ENCODE measurements at regions not wholly inside any gene's neighbourhood (a gene's known extent, or its start where the extent isn't known, plus 50 kb on each side); places are given as distances from the start of the nearest gene placed in this dataset.

DNA sequence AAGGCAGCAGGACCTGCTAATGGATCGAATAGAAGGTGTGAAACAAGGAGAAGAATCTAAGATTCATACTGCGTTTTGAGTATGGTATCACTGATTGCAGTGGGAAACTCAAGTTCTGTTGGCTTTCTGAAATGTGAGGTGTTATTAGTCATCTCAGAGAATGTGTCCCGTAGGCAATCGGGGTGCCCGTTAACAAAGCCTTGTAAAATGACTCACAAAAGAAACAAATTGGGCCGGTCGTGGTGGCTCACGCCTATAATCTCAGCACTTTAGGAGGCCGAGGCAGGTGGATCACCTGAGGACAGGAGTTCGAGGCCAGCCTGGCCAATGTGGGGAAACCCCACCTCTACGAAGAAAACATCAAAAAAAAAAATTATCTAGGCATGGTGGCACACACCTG lies 118.2 kb upstream of the C7orf33 start:
- no peak for TF ChIP-seq TCF12 (IDR thresholded peaks at IDR 0.05; ENCODE audit: low read depth)
- TF ChIP-seq MAX (IDR thresholded peaks at IDR 0.05), result no peak
- no peak for TF ChIP-seq YY1 (IDR thresholded peaks at IDR 0.05; ENCODE audit: low read depth)
- TF ChIP-seq EGR1 (IDR thresholded peaks at IDR 0.05), result no peak
- TF ChIP-seq RAD21 (IDR thresholded peaks at IDR 0.05; ENCODE audit: low read depth), result no peak
- no peak for TF ChIP-seq CEBPB (IDR thresholded peaks at IDR 0.05)
- TF ChIP-seq USF1 (IDR thresholded peaks at IDR 0.05), result no peak
- TF ChIP-seq CREB1 (IDR thresholded peaks at IDR 0.05; ENCODE audit: low read depth), result no peak

GRCh38 chr7:148473703-148474480 lies 116.7 kb upstream of the C7orf33 start:
- TF ChIP-seq NFIC (IDR thresholded peaks at IDR 0.05) (no peak), TCF12 (IDR thresholded peaks at IDR 0.05; ENCODE audit: low read depth) (no peak), EGR1 (IDR thresholded peaks at IDR 0.05) (no peak), TAF1 (IDR thresholded peaks at IDR 0.05; ENCODE audit: low read depth) (no peak), ZBTB7A (IDR thresholded peaks at IDR 0.05; ENCODE audit: low read depth) (no peak), CEBPB (IDR thresholded peaks at IDR 0.05) (no peak), USF1 (IDR thresholded peaks at IDR 0.05) (no peak), EP300 (IDR thresholded peaks at IDR 0.05; ENCODE audit: borderline replicate concordance) (no peak), CREB1 (IDR thresholded peaks at IDR 0.05; ENCODE audit: low read depth) (no peak), YY1 (IDR thresholded peaks at IDR 0.05; ENCODE audit: low read depth) (no peak), TEAD4 (IDR thresholded peaks at IDR 0.05) (no peak), FOXM1 (IDR thresholded peaks at IDR 0.05; ENCODE audit: borderline replicate concordance, low read depth) (no peak), MAX (IDR thresholded peaks at IDR 0.05) (no peak), RAD21 (IDR thresholded peaks at IDR 0.05; ENCODE audit: low read depth) (no peak)
- TF ChIP-seq, protein P1, sequence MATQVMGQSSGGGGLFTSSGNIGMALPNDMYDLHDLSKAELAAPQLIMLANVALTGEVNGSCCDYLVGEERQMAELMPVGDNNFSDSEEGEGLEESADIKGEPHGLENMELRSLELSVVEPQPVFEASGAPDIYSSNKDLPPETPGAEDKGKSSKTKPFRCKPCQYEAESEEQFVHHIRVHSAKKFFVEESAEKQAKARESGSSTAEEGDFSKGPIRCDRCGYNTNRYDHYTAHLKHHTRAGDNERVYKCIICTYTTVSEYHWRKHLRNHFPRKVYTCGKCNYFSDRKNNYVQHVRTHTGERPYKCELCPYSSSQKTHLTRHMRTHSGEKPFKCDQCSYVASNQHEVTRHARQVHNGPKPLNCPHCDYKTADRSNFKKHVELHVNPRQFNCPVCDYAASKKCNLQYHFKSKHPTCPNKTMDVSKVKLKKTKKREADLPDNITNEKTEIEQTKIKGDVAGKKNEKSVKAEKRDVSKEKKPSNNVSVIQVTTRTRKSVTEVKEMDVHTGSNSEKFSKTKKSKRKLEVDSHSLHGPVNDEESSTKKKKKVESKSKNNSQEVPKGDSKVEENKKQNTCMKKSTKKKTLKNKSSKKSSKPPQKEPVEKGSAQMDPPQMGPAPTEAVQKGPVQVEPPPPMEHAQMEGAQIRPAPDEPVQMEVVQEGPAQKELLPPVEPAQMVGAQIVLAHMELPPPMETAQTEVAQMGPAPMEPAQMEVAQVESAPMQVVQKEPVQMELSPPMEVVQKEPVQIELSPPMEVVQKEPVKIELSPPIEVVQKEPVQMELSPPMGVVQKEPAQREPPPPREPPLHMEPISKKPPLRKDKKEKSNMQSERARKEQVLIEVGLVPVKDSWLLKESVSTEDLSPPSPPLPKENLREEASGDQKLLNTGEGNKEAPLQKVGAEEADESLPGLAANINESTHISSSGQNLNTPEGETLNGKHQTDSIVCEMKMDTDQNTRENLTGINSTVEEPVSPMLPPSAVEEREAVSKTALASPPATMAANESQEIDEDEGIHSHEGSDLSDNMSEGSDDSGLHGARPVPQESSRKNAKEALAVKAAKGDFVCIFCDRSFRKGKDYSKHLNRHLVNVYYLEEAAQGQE (IDR thresholded peaks at IDR 0.05; ENCODE audit: low read depth), result no peak

DNA sequence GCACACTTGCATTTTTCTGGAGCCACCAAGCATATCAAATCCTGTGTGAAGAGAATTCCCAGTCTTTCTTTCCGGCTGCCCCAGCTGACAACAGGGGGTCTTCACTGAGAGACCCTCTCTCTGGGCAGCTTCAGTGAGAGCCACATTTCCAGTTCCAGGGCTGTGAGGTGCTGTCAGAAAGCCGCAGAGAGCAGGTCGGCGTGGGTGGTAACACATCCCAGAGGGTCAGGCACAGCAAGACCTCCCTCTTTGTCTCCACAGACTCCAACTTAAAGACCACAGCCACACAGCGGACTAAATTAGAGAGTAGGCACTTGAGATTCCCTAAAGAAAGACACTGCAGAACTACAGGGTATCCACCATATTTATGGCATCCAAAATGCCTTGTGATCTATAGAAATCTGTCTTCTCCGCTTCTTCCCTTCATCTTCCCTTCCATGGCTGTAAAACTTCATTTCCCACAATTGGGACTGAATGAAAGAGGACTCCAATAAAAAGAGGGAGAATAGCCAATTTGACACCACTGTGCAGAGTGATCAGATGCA lies 116.0 kb upstream of the C7orf33 start:
- TF ChIP-seq MAX (IDR thresholded peaks at IDR 0.05), result no peak
- TF ChIP-seq TCF12 (IDR thresholded peaks at IDR 0.05; ENCODE audit: low read depth), result no peak
- TF ChIP-seq TEAD4 (IDR thresholded peaks at IDR 0.05), result no peak
- TF ChIP-seq CEBPB (IDR thresholded peaks at IDR 0.05), result no peak
- no peak for TF ChIP-seq FOXM1 (IDR thresholded peaks at IDR 0.05; ENCODE audit: borderline replicate concordance, low read depth)

DNA sequence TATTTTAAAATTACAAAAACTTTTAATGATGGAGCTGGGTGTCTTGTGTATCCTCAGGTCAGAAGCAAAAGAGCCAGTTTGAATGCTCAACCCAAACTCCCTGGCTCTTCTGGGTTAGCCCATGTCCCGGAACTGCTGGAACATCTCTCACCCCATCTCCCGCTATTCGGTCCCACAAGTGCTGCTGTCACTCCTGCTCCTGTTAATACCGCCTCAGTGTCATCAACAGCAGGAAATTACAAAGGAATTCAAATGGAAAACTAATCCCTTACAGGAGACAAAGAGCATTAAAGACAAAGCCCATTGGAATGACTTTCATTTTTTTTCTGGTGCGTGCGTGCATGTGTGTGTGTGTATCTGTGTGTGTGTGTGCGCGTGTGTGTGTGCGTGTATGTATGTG lies 112.0 kb upstream of the C7orf33 start:
- TF ChIP-seq NFIC (IDR thresholded peaks at IDR 0.05) (no peak), EP300 (IDR thresholded peaks at IDR 0.05; ENCODE audit: borderline replicate concordance) (no peak), TEAD4 (IDR thresholded peaks at IDR 0.05) (no peak), EGR1 (IDR thresholded peaks at IDR 0.05) (no peak)

DNA sequence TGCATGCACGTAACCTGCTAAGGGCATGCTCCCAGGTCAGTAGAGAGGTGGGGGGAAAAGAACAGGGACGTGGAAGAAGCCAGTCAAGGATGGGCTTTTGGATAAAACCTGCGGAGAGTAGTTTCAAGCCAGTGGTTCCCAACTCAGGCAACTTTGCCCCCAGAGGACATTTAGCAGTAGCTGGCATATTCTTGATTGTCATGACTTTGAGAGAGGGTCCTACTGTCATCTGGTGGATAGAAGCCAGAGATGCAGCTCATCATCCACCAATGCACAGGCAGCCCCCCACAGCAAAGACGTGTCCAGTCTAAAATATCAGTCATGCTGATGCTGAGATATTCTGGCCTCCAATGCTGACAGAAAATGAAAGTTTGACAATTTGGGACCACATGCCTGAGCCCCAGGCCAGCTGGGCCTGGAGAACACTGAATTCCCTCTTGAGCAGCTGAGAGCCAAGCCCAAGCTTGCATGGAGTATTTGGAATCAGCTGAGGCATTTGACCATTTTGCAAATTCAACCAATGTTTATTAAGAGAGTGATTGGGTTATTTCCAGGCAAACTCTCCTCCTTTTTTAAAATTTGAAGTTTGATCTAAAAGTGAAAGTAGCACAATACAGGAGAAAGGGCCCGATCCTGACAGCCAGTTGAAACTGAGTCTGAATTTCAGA lies 110.0 kb upstream of the C7orf33 start:
- no peak for TF ChIP-seq CREB1 (IDR thresholded peaks at IDR 0.05; ENCODE audit: low read depth)
- no peak for TF ChIP-seq USF1 (IDR thresholded peaks at IDR 0.05)
- no peak for TF ChIP-seq ZBTB7A (IDR thresholded peaks at IDR 0.05; ENCODE audit: low read depth)
- no peak for TF ChIP-seq NFIC (IDR thresholded peaks at IDR 0.05)
- no peak for TF ChIP-seq EP300 (IDR thresholded peaks at IDR 0.05; ENCODE audit: borderline replicate concordance)

DNA sequence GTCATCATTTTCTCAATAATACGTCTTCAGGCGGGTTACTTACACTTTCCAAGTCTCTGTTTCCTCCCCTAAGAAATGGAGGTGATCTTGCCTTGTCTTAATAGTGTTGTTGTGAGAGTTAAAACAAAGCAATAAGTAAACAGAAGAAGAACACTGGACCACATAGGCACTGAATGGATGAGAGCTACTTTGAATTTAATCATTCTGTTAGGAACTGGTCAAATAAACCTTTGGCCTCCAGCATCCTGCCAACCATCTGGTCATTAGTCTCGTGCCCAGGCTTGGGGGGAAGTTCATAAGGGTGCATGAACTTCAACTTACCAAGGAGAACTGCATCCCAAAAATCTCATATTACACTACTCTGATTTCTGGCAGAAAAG lies 109.4 kb upstream of the C7orf33 start:
- TF ChIP-seq USF1 (IDR thresholded peaks at IDR 0.05) (no peak), RAD21 (IDR thresholded peaks at IDR 0.05; ENCODE audit: low read depth) (no peak), YY1 (IDR thresholded peaks at IDR 0.05; ENCODE audit: low read depth) (no peak), CREB1 (IDR thresholded peaks at IDR 0.05; ENCODE audit: low read depth) (no peak), TCF12 (IDR thresholded peaks at IDR 0.05; ENCODE audit: low read depth) (no peak), CEBPB (IDR thresholded peaks at IDR 0.05) (no peak), EGR1 (IDR thresholded peaks at IDR 0.05) (no peak), ZBTB7A (IDR thresholded peaks at IDR 0.05; ENCODE audit: low read depth) (no peak), MAX (IDR thresholded peaks at IDR 0.05) (no peak), EP300 (IDR thresholded peaks at IDR 0.05; ENCODE audit: borderline replicate concordance) (no peak), NFIC (IDR thresholded peaks at IDR 0.05) (no peak)
- TF ChIP-seq, protein P1 (IDR thresholded peaks at IDR 0.05; ENCODE audit: low read depth), result no peak

Measured in Ishikawa (cell line).